BJ (cell line): ENCODE measurements at regions not wholly inside any gene's neighbourhood (a gene's known extent, or its start where the extent isn't known, plus 50 kb on each side); places are given as distances from the start of the nearest gene placed in this dataset.

Experiments used
- CTCF ChIA-PET: fragments of 350-600 bp; formaldehyde crosslinking; extraction: SDS; loops from one replicate; lab custom pipeline; 2021; ENCODE audit warnings: antibody characterized with exemption, inconsistent platforms; lab: Yijun Ruan, JAX
- POLR2A ChIA-PET: fragments of 300-600 bp; sonication (Branson Sonifier 250); formaldehyde crosslinking; extraction: SDS; loops from one replicate; lab custom pipeline; 2021; ENCODE audit warnings: antibody characterized with exemption; lab: Charles Lee
- DNase-seq: peaks from one replicate; pipeline ENCODE4 v3.0.0-alpha.2; 2011; ENCODE audit warnings: low read depth
- H3K27me3 ChIP-seq: 2 replicates; pipeline ENCODE4 v1.6.0; 2011; ENCODE audit warnings: low read length; ENCODE audit not compliant: control insufficient read depth, insufficient read depth
- H3K36me3 ChIP-seq: 2 replicates; pipeline ENCODE4 v1.5.1; 2011; ENCODE audit warnings: low read length; ENCODE audit not compliant: control insufficient read depth, insufficient read depth
- H3K4me3 ChIP-seq: 2 replicates; pipeline ENCODE4 v1.5.1; 2011; ENCODE audit warnings: low read depth, mild to moderate bottlenecking, control low read depth, low read length
- CTCF ChIP-seq: IDR thresholded peaks from 2 replicates; pipeline ENCODE4 v1.5.1; 2011; ENCODE audit warnings: low read depth, mild to moderate bottlenecking, control low read depth, inconsistent platforms, low read length, moderate library complexity; ENCODE audit not compliant: insufficient read depth

GRCh38 chr14:36405589-36406274, 85.3 kb upstream of the MBIP start:
- CTCF ChIA-PET, result no interaction called here
- no peak for DNase-seq
- Histone ChIP-seq H3K27me3 (no peaks in the 10 kb centered on the region), H3K4me3 (no peak overlapping the region), H3K36me3 (no peaks in the 10 kb centered on the region)
- TF ChIP-seq CTCF, result no peak
- POLR2A ChIA-PET, result no interaction called here

- no peak for DNase-seq
- Histone ChIP-seq H3K36me3 (no peaks in the 10 kb centered on the region), H3K4me3 (no peak overlapping the region), H3K27me3 (no peaks in the 10 kb centered on the region)
- TF ChIP-seq CTCF, result no peak
- POLR2A ChIA-PET, result no interaction called here
- CTCF ChIA-PET, result no interaction called here
These were observed 82.4 kb upstream of the MBIP start for GRCh38 chr14:36402867-36403266.

- ChIA-PET CTCF (interaction anchor here (0.5 to 3.1 kb wide), 2 partner anchors 8 to 25 kb away, joined by 3 to 12 read pairs; no protein-coding TSS in a partner anchor), POLR2A (no interaction called here)
- Histone ChIP-seq H3K36me3 (no peaks in the 10 kb centered on the region), H3K4me3 (no peak overlapping the region), H3K27me3 (no peaks in the 10 kb centered on the region)
- TF ChIP-seq CTCF, result no peak
- DNase-seq, result no peak
These were observed 78.2 kb upstream of the MBIP start for GRCh38 chr14:36398463-36399291.

GRCh38 chr14:36397357-36397756, 76.9 kb upstream of the MBIP start:
- CTCF ChIA-PET, result interaction anchor here (3.1 kb wide), 1 partner anchor 24 kb away, joined by 12 read pairs; no protein-coding TSS in a partner anchor
- POLR2A ChIA-PET, result no interaction called here

More at GRCh38 chr14:36397357-36397756, 76.9 kb upstream of the MBIP start:
- DNase-seq, result no peak
- Histone ChIP-seq H3K36me3 (no peaks in the 10 kb centered on the region), H3K27me3 (no peaks in the 10 kb centered on the region), H3K4me3 (no peak overlapping the region)
- no peak for TF ChIP-seq CTCF
